ENCODE measurements at regions not wholly inside any gene's neighbourhood (a gene's known extent, or its start where the extent isn't known, plus 50 kb on each side); places are given as distances from the start of the nearest gene placed in this dataset.

DNA sequence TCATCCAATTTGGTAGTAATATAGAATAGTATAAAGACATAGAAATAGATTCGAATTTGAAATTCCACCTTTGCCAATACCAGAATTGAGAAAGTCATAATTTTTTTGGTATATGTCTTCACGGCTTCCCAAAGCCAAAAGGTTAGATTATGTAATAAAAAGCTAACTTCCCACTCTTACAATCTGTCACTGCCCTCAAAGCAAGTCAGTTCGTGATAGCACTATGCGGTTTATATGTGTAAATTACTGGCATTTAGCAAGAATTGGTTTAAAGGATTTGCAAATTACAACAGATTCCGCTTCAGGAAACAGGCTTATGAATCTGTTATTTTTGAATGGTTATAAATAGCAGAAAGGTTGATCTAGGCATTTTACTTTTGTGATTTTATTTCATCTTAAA, 679.4 kb upstream of the ADGRL2 start:
- TF ChIP-seq CTCF (IDR thresholded peaks at IDR 0.05 in 4 of 5, conservative IDR thresholded peaks at IDR 0.05 in 1 of 5) = no peak
- TF ChIP-seq POLR2A (IDR thresholded peaks at IDR 0.05) = no peak
